Erythroblast (primary cell): ENCODE measurements at regions not wholly inside any gene's neighbourhood (a gene's known extent, or its start where the extent isn't known, plus 50 kb on each side); places are given as distances from the start of the nearest gene placed in this dataset.

Source experiments
- GATA1 ChIP-seq: IDR thresholded peaks from 2 replicates; pipeline ENCODE4 v1.6.1; 2011; ENCODE audit warnings: low read depth, mild to moderate bottlenecking, control low read depth, low read length, moderate library complexity
- POLR2A ChIP-seq: IDR thresholded peaks from 2 replicates; pipeline ENCODE4 v1.6.1; 2011; ENCODE audit warnings: mild to moderate bottlenecking, low read length

- TF ChIP-seq POLR2A (no peak), GATA1 (no peak)
These were observed 90.9 kb upstream of the GRIA1 start for GRCh38 chr5:153399595-153399994.
